ENCODE measurements at regions not wholly inside any gene's neighbourhood (a gene's known extent, or its start where the extent isn't known, plus 50 kb on each side); places are given as distances from the start of the nearest gene placed in this dataset.

GRCh38 chr10:78730754-78731153, 338.0 kb upstream of the ZMIZ1 start:
- DNase-seq = no peak

GRCh38 chr10:78731675-78732074, 337.1 kb upstream of the ZMIZ1 start:
- DNase-seq = no peak

GRCh38 chr10:78732381-78732780, 336.4 kb upstream of the ZMIZ1 start:
- DNase-seq = no peak

GRCh38 chr10:78736926-78737630, 331.7 kb upstream of the ZMIZ1 start:
- no peak for DNase-seq

GRCh38 chr10:78737883-78738856, 330.6 kb upstream of the ZMIZ1 start:
- no peak for DNase-seq

- DNase-seq = no peak
Observed at GRCh38 chr10:78738861-78739260, 329.9 kb upstream of the ZMIZ1 start.

GRCh38 chr10:78739444-78740053, 329.2 kb upstream of the ZMIZ1 start:
- DNase-seq = no peak

GRCh38 chr10:78740976-78741915, 327.5 kb upstream of the ZMIZ1 start:
- DNase-seq = no peak

GRCh38 chr10:78742406-78742729, 326.4 kb upstream of the ZMIZ1 start:
- DNase-seq = no peak

- no peak for DNase-seq
Observed at GRCh38 chr10:78742730-78743615, 325.8 kb upstream of the ZMIZ1 start.

- DNase-seq = no peak
Observed at GRCh38 chr10:78744056-78744455, 324.7 kb upstream of the ZMIZ1 start.

GRCh38 chr10:78744491-78745090, 324.2 kb upstream of the ZMIZ1 start:
- no peak for DNase-seq

- no peak for DNase-seq
Observed at GRCh38 chr10:78745441-78745840, 323.3 kb upstream of the ZMIZ1 start.

- DNase-seq = no peak
Observed at GRCh38 chr10:78746155-78746763, 322.5 kb upstream of the ZMIZ1 start.

GRCh38 chr10:78747401-78748234, 321.1 kb upstream of the ZMIZ1 start:
- no peak for DNase-seq

GRCh38 chr10:78748235-78748533, 320.6 kb upstream of the ZMIZ1 start:
- DNase-seq = no peak

GRCh38 chr10:78749200-78749599, 319.6 kb upstream of the ZMIZ1 start:
- DNase-seq = no peak

GRCh38 chr10:78749898-78750297, 318.9 kb upstream of the ZMIZ1 start:
- no peak for DNase-seq

GRCh38 chr10:78750418-78750817, 318.3 kb upstream of the ZMIZ1 start:
- no peak for DNase-seq

GRCh38 chr10:78751716-78752115, 317.1 kb upstream of the ZMIZ1 start:
- DNase-seq = no peak
